ENCODE measurements at regions not wholly inside any gene's neighbourhood (a gene's known extent, or its start where the extent isn't known, plus 50 kb on each side); places are given as distances from the start of the nearest gene placed in this dataset.

GRCh38 chr12:116406529-116406928, 129.0 kb upstream of the MED13L start (continued):
- peak; percentile 53; the same call in 1 of the 2 replicates for TF ChIP-seq ZNF518A (tag by site-specific recombination; conservative IDR thresholded peaks at IDR 0.05; ENCODE audit: low read depth)
- TF ChIP-seq ZNF768 (tag by site-specific recombination; IDR thresholded peaks at IDR 0.05), result no peak
- TF ChIP-seq HOXC10 (CRISPR knock-in tag; IDR thresholded peaks at IDR 0.05), result no peak
- TF ChIP-seq MEIS1 (CRISPR knock-in tag; IDR thresholded peaks at IDR 0.05; ENCODE audit: borderline replicate concordance), result no peak
- peak; percentile 96 for TF ChIP-seq TRIM28 (IDR thresholded peaks at IDR 0.05; ENCODE audit: borderline replicate concordance, low read length)
- TF ChIP-seq PATZ1 (tag by site-specific recombination; IDR thresholded peaks at IDR 0.05), result peak; percentile 76
- TF ChIP-seq, protein P1, sequence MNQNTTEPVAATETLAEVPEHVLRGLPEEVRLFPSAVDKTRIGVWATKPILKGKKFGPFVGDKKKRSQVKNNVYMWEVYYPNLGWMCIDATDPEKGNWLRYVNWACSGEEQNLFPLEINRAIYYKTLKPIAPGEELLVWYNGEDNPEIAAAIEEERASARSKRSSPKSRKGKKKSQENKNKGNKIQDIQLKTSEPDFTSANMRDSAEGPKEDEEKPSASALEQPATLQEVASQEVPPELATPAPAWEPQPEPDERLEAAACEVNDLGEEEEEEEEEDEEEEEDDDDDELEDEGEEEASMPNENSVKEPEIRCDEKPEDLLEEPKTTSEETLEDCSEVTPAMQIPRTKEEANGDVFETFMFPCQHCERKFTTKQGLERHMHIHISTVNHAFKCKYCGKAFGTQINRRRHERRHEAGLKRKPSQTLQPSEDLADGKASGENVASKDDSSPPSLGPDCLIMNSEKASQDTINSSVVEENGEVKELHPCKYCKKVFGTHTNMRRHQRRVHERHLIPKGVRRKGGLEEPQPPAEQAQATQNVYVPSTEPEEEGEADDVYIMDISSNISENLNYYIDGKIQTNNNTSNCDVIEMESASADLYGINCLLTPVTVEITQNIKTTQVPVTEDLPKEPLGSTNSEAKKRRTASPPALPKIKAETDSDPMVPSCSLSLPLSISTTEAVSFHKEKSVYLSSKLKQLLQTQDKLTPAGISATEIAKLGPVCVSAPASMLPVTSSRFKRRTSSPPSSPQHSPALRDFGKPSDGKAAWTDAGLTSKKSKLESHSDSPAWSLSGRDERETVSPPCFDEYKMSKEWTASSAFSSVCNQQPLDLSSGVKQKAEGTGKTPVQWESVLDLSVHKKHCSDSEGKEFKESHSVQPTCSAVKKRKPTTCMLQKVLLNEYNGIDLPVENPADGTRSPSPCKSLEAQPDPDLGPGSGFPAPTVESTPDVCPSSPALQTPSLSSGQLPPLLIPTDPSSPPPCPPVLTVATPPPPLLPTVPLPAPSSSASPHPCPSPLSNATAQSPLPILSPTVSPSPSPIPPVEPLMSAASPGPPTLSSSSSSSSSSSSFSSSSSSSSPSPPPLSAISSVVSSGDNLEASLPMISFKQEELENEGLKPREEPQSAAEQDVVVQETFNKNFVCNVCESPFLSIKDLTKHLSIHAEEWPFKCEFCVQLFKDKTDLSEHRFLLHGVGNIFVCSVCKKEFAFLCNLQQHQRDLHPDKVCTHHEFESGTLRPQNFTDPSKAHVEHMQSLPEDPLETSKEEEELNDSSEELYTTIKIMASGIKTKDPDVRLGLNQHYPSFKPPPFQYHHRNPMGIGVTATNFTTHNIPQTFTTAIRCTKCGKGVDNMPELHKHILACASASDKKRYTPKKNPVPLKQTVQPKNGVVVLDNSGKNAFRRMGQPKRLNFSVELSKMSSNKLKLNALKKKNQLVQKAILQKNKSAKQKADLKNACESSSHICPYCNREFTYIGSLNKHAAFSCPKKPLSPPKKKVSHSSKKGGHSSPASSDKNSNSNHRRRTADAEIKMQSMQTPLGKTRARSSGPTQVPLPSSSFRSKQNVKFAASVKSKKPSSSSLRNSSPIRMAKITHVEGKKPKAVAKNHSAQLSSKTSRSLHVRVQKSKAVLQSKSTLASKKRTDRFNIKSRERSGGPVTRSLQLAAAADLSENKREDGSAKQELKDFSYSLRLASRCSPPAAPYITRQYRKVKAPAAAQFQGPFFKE (tag by site-specific recombination; IDR thresholded peaks at IDR 0.05; ENCODE audit: borderline replicate concordance), result no peak
- no peak for TF ChIP-seq ZNF791 (tag by site-specific recombination; IDR thresholded peaks at IDR 0.05)
- TF ChIP-seq, protein P2, sequence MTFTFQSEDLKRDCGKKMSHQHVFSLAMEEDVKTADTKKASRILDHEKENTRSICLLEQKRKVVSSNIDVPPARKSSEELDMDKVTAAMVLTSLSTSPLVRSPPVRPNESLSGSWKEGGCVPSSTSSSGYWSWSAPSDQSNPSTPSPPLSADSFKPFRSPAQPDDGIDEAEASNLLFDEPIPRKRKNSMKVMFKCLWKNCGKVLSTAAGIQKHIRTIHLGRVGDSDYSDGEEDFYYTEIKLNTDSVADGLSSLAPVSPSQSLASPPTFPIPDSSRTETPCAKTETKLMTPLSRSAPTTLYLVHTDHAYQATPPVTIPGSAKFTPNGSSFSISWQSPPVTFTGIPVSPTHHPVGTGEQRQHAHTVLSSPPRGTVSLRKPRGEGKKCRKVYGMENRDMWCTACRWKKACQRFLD (tag by site-specific recombination; IDR thresholded peaks at IDR 0.05), result no peak
- peak; percentile 49; the same call in 1 of the 2 replicates for TF ChIP-seq BCL11B (tag by site-specific recombination; IDR thresholded peaks at IDR 0.05; ENCODE audit: low read depth)
- TF ChIP-seq ZNF701 (tag by site-specific recombination; IDR thresholded peaks at IDR 0.05), result no peak
- TF ChIP-seq ZNF692 (tag by site-specific recombination; IDR thresholded peaks at IDR 0.05), result peak; percentile 82
- TF ChIP-seq, protein P3, sequence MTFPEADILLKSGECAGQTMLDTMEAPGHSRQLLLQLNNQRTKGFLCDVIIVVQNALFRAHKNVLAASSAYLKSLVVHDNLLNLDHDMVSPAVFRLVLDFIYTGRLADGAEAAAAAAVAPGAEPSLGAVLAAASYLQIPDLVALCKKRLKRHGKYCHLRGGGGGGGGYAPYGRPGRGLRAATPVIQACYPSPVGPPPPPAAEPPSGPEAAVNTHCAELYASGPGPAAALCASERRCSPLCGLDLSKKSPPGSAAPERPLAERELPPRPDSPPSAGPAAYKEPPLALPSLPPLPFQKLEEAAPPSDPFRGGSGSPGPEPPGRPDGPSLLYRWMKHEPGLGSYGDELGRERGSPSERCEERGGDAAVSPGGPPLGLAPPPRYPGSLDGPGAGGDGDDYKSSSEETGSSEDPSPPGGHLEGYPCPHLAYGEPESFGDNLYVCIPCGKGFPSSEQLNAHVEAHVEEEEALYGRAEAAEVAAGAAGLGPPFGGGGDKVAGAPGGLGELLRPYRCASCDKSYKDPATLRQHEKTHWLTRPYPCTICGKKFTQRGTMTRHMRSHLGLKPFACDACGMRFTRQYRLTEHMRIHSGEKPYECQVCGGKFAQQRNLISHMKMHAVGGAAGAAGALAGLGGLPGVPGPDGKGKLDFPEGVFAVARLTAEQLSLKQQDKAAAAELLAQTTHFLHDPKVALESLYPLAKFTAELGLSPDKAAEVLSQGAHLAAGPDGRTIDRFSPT (tag by site-specific recombination; IDR thresholded peaks at IDR 0.05), result peak; percentile 56; the same call in 1 of the 2 replicates
- TF ChIP-seq ZEB2 (tag by site-specific recombination; IDR thresholded peaks at IDR 0.05), result peak; percentile 93
- TF ChIP-seq ZNF610 (tag by site-specific recombination; IDR thresholded peaks at IDR 0.05; ENCODE audit: borderline replicate concordance), result peak; percentile 54; the same call in 1 of the 2 replicates
- TF ChIP-seq, protein P4, sequence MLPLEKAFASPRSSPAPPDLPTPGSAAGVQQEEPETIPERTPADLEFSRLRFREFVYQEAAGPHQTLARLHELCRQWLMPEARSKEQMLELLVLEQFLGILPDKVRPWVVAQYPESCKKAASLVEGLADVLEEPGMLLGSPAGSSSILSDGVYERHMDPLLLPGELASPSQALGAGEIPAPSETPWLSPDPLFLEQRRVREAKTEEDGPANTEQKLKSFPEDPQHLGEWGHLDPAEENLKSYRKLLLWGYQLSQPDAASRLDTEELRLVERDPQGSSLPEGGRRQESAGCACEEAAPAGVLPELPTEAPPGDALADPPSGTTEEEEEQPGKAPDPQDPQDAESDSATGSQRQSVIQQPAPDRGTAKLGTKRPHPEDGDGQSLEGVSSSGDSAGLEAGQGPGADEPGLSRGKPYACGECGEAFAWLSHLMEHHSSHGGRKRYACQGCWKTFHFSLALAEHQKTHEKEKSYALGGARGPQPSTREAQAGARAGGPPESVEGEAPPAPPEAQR (tag by site-specific recombination; IDR thresholded peaks at IDR 0.05), result 0 out of 2 replicates have a peak, but pooled peaks have one; percentile 9
- peak; percentile 54 for TF ChIP-seq ZNF18 (tag by site-specific recombination; IDR thresholded peaks at IDR 0.05)
- peak; percentile 88 for TF ChIP-seq FEZF1 (tag by site-specific recombination; IDR thresholded peaks at IDR 0.05)
